HG03175 (cell line): ENCODE measurements at regions not wholly inside any gene's neighbourhood (a gene's known extent, or its start where the extent isn't known, plus 50 kb on each side); places are given as distances from the start of the nearest gene placed in this dataset.

Source experiments
- ATAC-seq: cut with Tn5 transposase; IDR thresholded peaks from one replicate; pipeline ENCODE4 v1.9.1; 2021; ENCODE audit warnings: mild to moderate bottlenecking, moderate library complexity; ENCODE audit not compliant: unreplicated experiment

GRCh38 chr15:35654332-35654731, 108.4 kb upstream of the DPH6 start:
- ATAC-seq, result no peak

GRCh38 chr15:35657679-35658311, 111.8 kb upstream of the DPH6 start:
- no peak for ATAC-seq

GRCh38 chr15:35663956-35664355, 118.0 kb upstream of the DPH6 start:
- no peak for ATAC-seq

- ATAC-seq, result no peak
Observed at GRCh38 chr15:35665896-35666536, 120.1 kb upstream of the DPH6 start.

- no peak for ATAC-seq
Observed at GRCh38 chr15:35667908-35668307, 121.9 kb upstream of the DPH6 start.

- no peak for ATAC-seq
Observed at GRCh38 chr15:35669021-35669420, 123.1 kb upstream of the DPH6 start.

- ATAC-seq, result no peak
Observed at GRCh38 chr15:35669432-35670045, 123.6 kb upstream of the DPH6 start.

GRCh38 chr15:35671197-35671596, 125.2 kb upstream of the DPH6 start:
- ATAC-seq, result no peak

GRCh38 chr15:35671981-35672380, 126.0 kb upstream of the DPH6 start:
- ATAC-seq, result no peak

- peak; percentile 73 for ATAC-seq
Observed at GRCh38 chr15:35673093-35673684, 127.2 kb upstream of the DPH6 start.

- ATAC-seq, result no peak
Observed at GRCh38 chr15:35674873-35675781, 129.2 kb upstream of the DPH6 start.

- no peak for ATAC-seq
Observed at GRCh38 chr15:35678774-35679173, 132.8 kb upstream of the DPH6 start.

GRCh38 chr15:35679186-35679585, 133.2 kb upstream of the DPH6 start:
- ATAC-seq, result no peak

- ATAC-seq, result no peak
Observed at GRCh38 chr15:35680951-35681350, 135.0 kb upstream of the DPH6 start.

- ATAC-seq, result no peak
Observed at GRCh38 chr15:35686347-35686746, 140.4 kb upstream of the DPH6 start.

GRCh38 chr15:35689266-35689665, 143.3 kb upstream of the DPH6 start:
- ATAC-seq, result no peak

GRCh38 chr15:35690089-35690488, 144.1 kb upstream of the DPH6 start:
- no peak for ATAC-seq

GRCh38 chr15:35690698-35691116, 144.7 kb upstream of the DPH6 start:
- ATAC-seq, result no peak

GRCh38 chr15:35691173-35691761, 145.3 kb upstream of the DPH6 start:
- ATAC-seq, result no peak
